ENCODE measurements at regions not wholly inside any gene's neighbourhood (a gene's known extent, or its start where the extent isn't known, plus 50 kb on each side); places are given as distances from the start of the nearest gene placed in this dataset.

- TF ChIP-seq, protein P1, sequence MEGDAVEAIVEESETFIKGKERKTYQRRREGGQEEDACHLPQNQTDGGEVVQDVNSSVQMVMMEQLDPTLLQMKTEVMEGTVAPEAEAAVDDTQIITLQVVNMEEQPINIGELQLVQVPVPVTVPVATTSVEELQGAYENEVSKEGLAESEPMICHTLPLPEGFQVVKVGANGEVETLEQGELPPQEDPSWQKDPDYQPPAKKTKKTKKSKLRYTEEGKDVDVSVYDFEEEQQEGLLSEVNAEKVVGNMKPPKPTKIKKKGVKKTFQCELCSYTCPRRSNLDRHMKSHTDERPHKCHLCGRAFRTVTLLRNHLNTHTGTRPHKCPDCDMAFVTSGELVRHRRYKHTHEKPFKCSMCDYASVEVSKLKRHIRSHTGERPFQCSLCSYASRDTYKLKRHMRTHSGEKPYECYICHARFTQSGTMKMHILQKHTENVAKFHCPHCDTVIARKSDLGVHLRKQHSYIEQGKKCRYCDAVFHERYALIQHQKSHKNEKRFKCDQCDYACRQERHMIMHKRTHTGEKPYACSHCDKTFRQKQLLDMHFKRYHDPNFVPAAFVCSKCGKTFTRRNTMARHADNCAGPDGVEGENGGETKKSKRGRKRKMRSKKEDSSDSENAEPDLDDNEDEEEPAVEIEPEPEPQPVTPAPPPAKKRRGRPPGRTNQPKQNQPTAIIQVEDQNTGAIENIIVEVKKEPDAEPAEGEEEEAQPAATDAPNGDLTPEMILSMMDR (conservative IDR thresholded peaks at IDR 0.05), result no peak
- no peak for TF ChIP-seq ZFX (IDR thresholded peaks at IDR 0.05)
These were observed 292.0 kb downstream of the SEC14L1 start for GRCh38 chr17:77432742-77433141.

All from C4-2B (cell line).